Activated effector memory CD4-positive, alpha-beta T cell treated with anti-CD3 and anti-CD28 coated beads, Interleukin-2, amount 50 U/mL, for 16 hours (primary cell): ENCODE measurements at regions not wholly inside any gene's neighbourhood (a gene's known extent, or its start where the extent isn't known, plus 50 kb on each side); places are given as distances from the start of the nearest gene placed in this dataset.
"Not testable (repeated sequence)": the region's sequence is repeated elsewhere in the genome, so short reads cannot be mapped to it uniquely, and the experiment has no call there.

Source experiments
- DNase-seq: peaks from one replicate; pipeline ENCODE4 v3.0.0-alpha.2; 2020

DNA sequence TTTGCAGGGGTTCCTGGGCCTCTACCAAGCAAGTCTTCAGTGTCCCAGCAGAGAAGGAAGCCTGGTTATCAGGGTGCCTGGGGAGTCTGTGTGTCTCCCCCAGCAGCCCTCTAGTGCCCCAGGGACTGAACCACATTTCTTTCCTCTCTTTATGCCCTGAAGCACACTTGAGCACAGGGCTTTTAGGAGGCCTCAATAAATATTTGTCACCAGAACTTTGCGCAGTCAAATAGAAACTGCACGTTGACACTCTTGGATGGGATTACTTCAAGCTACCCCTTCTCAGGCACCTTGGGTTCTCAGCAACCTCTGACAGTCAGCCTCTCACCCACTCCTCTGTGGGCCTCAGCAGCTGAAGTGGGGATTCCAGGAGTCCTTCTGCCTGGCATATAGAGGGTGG lies 226.6 kb upstream of the HES1 start:
- DNase-seq: no peak

DNA sequence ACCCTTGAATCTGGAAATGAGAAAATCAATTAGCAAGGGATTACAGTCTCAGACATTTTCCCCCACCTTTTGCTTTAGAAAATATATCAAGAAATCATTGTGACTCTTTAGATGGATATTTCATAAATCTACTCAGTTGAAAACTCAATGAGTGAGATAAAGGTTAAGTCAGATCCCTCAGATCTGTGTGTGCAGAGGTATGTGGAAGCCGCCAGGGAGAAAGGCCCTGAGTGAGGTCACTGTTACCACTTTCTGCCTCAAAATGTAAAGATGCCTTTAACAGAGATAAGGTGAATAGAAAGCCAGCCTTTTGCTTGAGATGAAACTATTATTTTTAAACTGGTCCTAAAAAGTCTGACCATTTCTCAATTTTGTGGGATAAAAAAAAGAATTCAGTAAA lies 225.6 kb upstream of the HES1 start:
- DNase-seq: no peak

DNA sequence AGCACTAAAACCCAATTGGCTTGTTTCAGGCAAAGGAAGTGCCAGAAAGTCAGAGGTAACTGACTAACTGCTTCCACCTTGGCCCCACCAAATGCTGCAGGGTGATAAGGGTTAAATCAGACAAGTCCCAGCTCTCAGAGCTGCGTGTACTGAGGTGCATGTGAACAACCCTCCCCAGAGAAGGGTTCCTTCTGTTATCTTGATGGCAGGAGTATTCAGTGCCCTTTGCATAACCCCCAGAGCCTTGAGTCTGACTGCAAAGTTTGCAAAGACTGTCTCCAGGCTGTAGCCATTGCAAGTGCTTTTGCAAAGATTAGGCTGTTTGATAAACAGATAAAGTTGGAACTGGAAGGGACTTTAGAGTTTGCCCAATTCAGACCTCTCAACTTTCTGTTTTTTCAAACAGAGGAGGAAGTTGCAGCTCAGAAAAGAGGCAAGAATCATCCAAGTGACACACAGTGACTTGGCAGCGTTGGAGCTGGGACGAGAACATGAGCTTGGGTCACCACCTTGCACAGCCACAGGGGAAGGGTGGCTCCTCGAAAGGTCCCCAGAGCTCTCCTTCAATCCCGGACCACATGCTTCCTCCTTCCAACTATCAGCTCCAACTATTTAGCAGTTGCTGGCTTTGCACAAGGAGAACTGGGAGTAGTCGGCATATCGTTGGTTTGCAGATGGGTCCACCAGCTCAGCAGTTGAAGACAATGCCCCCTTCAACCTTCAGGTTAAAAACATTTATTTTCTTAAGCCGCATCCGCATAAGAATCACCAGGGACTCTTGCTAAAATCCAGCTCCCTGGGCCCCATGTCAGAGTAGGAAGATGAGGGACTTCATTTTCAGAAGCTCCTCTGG lies 224.8 kb upstream of the HES1 start:
- DNase-seq: no peak

DNA sequence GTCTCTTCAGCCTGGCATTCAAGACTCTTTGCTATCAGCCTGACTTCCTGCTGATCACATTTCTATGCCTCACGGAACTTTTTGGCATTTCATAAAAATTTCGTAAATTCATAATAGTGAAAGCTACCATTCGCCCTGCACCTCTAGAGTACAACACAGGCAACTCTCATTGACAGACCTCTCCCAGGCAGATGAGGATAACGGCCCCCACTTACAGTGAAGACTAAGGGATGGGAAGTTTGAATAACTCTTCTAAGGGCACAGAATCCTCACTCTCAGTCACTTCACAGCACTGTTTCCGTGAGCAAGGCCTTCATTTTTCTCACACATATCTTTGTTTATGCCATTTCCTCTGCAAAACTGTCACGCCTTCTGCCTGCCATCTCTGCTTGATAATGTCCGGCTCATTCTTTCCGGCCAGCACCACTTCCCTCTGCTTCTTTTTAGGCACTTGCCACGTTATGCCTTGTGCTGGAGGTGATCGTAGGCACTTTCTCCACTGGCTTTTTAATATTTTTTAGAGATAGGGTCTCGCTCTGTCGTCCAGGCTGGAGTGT lies 224.1 kb upstream of the HES1 start:
- DNase-seq: no peak

DNA sequence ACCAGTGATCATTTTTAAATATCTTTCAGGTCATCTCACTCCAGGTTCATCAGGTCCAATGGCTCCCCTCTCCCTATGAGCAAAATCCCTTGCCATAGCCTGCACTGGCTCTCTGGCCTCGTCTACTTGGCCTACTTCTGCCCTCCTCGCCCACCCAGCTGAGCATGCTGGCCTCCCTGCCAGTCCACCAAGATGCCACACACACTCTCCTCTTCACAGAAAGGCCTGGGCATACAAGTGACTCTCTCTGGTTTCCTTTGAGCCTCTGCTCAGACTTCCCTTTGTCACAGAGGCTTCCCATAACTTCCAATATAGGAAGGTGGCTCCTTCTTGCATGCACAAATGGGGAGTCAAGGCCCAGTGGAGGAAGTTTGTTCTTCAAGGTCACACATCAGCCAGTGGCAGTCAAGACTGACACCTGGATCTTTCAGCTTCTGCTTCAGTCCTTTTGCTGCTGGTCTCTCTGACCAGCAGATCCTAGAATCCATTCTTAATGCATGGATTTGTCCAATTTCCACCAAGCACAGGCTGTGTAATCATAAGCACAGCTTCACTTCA lies 223.2 kb upstream of the HES1 start:
- no peak for DNase-seq

DNA sequence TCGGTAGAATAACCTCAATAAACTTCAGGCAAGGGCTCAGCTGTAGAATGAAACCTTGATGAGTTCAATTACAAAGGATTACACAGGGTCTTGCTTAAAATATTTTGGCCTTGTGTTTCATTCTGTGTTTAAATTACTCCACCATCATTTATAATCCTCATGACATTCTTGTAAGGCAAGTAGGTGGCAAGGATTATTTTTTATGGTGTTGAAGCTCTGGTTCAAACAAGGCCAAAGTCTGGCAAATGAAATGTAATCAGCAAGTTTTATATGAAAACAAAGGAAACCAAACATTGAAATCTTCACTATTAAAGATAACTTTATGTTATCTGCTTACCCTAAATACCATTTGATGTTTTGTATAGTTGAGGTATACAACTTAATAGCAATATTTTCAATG lies 221.3 kb upstream of the HES1 start:
- no peak for DNase-seq

DNA sequence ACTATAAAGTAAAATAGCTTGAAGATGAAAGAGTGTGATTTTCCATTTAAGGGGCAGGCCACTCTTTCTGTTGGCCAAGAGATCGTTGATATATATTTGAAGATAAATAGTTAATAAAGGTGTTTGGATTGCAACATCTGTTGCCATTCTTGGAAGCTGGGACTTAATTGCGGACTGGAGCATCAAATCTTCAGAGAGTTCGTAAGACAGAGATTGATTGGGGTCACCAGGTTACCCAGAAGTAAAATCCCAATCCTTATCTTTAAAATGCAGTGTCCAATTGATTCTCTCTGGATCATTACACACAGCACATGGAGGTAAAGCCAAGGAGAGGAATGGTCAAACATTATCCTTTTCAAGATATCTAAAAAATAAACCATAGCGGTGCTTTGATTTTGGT lies 220.8 kb upstream of the HES1 start:
- no peak for DNase-seq

DNA sequence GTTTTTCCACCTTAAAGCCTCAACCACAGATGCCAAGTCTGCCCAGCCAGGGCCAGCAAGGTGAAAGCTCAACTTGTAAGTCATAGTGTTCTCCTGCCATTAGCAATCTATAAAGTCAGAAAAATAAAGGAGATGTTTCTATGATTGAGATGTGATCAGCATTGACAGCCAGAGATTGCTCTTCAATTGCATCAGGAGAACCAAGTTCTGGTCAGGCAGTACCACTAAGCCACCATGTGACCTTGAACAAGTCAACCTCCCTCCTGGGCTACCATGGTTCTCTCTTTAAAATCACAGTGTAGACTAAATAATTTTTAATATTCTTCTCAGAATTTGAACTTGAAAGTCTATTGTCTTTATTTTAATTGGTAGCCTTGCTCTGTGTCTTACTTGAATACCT lies 220.3 kb upstream of the HES1 start:
- no peak for DNase-seq

DNA sequence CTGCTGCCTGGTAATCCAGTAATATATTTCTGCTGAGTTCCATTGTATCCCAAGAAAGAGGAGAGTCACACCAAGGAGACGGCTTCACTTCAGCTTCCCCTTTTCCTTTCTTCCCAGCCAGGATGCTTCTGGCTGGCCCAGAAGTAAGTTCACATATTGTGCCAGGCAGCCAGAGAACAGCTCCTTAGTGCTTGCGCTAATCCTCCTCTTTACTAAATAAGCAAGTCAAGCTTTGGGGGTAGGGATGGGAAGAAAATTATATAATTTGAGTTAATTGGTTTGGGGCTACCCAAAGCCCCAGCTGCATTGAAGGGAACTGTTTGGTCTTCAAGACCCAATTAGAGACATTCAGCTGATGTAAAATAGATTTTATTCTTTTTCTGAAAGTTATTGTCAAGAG lies 218.8 kb upstream of the HES1 start:
- no peak for DNase-seq

DNA sequence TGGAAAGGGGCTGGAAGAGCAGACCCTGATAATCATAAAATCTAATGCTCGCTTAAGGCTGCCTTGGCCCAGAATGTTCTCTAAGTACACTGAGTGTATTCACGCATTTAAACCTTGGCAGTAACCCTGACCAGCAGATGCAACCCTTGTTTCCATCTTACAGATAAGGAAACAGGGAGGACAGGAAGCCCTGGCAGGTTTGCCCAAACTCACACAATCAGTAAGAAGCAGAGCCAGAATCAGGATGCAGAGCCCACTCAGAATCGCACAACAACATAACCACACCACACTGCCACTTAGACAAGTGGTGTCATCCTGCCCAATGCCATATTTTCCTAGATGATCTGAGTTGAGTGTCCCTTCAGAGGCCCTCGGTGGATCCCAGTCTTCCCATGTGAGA lies 214.5 kb upstream of the HES1 start:
- DNase-seq: no peak

DNA sequence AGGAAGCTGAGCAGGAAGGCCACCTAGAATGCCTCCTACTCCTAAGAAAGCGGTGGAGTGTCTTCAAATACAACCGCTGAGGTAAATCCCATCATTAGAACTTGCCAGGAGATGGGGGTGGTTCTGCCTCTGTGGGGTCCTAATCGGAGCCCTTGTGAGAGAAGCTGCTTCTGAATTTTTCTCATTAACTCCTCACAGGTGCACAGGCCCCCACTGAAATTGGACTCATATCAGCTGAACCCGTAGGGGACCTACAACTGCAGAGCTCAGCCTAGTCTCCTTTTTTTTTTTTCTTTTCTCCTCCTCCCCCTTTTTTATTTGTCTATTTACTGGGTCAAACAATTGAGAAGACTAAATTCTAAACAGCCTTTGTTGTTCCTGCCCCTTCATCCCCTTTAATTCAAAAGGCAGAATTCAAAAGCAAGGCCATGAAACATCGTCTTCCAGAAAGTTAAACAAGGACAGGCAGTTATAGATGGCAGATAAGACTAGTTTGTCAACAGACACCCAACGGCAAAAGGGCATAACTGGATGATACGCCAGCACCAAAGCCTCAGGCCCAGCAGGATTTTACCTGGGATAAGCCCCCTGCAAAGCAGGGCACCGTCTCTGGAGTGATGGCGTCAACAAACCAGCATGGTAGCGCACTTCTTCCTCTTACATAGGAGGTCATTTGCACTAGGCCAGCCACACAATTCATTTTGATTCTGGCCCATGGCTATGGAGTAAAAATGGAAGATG lies 213.7 kb upstream of the HES1 start:
- no peak for DNase-seq

DNA sequence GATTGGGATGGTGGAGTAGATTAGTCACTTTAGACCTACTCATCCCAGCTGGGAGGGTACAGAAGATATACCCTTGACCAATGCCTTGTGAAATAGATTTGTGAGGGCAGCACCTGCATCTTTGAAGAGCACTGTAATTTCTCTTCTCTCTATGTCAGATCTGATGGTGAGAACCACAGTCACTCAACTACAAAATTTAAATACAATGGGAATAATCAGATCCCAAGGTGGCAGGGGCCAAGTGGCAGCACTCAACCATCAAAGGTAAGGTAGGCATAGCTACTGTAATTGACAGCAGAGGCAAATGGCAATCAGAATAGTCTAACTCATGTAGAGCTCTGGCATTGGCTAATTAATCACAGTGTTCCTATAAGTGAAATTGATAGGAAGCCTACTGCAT lies 212.0 kb upstream of the HES1 start:
- DNase-seq: not testable (repeated sequence)

DNA sequence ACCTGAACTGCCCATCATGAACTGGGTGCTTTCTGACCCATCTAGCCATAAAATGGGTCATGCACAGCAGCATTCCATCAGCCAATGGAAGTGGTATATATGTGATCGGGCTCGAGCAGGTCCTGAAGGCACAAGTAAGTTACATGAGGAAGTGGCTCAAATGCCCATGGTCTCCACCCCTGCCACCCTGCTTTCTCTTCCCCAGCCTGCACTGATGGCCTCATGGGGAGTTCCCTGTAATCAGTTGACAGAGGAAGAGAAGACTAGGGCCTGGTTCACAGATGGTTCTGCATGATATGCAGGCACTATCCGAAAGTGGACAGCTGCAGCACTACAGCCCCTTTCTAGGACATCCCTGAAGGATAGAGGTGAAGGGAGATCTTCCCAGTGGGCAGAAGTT lies 209.9 kb upstream of the HES1 start:
- DNase-seq: not testable (repeated sequence)

DNA sequence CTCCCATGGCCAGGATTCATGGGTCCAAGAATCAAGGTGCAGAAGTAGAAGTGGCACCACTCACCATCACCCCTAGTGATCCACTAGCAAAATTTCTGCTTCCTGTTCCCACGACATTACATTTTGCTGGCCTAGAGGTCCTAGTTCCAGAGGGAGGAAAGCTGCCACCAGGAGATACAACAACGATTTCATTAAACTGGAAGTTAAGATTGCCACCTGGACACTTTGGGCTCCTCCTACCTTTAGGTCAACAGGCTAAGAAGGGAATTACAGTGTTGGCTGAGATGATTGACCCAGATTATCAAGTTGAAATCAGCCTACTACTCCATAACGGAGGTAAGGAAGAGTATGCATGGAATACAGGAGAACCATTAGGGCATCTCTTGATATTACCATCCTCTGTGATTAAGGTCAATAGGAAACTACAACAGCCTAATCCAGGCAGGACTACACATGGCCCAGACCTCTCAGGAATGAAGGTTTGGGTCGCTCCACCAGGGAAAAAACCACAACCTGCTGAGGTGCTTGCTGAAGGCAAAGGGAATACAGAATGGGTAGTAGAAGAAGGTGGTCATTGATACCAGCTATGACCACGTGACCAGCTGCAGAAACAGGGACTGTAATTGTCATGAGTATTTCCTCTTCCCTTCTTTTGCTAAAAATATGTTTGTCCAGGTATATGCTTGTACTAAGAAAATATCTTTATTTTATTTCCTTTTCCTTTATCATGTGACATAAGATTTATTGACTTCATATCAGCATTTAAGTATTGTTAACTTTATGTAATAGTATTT lies 208.3 kb upstream of the HES1 start:
- DNase-seq: not testable (repeated sequence)

DNA sequence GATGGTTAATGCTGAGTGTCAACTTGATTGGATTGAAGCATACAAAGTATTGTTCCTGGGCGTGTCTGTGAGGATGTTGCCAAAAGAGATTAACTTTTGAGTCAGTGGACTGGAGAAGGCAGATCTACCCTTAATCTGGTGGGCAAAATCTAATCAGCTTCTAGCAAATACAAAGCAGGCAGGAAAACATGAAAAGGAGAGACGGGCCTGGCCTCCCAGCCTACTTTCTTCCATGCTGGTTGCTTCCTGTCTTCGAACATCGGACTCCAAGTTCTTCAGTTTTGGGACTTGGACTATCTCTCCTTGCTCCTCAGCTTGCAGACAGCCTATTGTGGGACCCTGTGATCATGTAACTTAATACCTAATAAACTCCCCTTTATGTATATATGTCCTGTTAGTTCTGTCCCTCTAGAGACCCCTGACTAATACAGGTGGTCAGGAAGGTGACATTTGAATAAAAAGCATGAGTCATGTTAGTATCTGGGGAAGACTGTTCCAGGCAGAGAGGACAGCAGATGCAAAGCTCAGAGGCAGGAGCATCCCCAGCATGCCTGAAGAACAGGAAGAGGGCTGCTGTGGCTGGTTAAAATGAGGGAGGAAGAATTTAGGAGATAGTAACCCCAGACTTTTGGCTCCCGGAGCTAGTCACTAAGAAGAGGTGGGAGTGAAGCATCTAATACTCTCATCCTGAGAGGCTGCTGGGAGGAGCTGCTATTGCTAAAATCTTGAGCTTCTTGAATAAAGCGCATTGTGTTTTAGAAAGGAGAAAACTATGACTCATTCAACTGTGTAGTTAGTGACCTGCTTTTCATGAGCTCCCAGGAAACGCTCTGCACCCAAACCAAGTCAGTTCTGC lies 207.4 kb upstream of the HES1 start:
- no peak for DNase-seq

DNA sequence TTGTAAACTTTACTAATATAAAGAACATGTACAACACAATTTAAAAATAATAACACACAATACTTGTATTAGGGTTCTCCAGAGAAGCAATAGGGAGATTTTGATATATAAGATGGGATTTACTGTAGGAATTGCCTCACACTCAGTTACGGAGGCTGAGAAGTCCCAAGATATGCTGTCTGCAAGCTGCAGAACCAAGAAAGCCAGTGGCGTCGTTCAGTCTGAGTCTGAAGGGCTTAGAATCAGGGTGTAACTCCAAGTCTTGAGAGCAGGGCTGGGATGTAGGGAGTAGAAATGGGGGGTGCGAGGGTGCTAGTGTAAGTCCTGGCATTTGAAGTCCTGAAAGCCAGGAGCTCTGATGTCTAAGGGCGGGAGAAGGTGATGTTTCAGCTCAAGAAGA lies 206.6 kb upstream of the HES1 start:
- no peak for DNase-seq

DNA sequence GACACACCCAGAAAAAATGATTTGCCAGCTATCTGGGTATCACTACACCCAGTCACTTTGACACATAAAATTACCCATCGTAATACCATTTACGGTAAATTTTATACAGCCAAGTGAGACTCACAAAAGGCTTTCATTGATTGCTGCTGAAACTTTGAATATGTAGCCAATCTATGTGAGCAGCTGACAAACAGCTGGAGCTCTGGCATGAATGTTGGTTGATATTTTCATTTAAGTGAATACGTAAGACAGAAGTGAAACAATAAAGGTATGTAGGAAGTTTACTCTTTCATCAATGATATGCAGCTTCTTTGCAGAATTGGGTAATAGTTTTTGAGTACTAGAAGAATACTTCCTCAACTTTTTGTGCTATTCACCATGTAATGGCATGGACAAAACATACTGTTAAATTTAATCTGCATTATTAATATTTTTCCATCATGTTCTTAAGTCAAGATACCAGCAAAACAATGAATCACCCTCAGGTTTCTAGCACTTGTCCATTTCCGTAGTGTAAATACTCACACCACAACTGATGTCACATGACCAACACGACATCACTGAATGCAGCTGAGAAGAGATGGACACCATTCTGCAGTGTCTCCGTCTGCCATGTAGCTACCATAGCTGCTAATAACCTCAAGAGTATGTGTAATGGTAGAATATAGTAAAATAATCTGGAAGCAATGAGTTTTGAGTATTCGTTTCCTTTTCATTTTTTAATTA lies 205.9 kb upstream of the HES1 start:
- no peak for DNase-seq

DNA sequence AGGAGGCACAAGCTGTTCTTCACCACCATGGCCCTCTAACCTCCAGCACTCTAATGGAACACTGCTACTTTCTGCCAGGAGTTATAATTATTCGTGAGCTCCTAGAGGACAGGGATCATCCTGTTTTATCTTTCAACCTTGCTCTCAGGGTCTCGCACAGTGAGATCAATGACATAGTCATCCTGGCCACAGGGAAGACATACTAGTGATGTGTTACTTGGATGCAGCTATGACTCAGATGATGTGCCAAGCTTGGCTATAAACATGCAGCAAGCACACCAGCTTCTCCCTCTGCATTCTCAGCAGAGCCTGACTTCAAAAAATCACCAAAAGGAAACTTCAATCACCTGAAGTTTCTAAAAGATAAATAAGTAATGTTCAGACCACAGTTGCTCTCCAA lies 203.8 kb upstream of the HES1 start:
- DNase-seq: no peak

DNA sequence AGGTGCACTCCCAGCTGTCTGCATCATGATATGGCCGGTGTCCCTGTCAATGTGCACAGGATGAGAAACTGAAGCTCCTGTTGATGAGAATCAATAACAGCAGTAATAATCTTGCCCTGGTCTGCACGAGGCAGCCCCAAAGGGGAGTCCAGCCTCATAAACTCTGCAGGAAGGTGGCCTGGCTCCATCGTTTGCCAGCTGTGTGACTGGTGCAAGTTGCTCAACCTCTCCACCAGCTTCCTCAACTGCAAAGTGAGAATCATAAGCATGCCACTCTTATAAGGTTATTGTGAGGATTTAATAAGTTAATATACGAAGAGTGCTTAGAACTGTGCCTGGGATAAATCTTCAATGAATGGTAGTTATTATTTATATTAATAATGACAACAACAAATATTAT lies 203.4 kb upstream of the HES1 start:
- DNase-seq: no peak

DNA sequence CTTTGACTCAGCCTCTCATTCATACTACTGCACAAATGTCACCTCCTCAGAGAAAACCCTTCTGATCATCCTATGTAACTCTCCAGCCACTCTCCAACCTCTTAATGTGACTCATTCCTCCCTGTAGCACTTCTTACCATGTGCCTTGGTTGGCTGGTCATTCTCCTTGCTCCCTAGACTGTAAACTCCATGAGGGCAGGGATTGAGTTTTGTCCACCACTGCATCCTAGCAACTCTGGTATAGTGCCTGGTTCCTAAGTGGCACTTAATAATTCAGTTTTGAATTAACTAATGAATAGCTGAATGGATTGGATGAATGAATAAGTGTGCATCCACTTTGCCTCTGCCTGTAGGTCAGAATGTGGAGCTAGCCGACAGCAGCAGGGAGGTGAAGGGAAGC lies 202.5 kb upstream of the HES1 start:
- DNase-seq: no peak

DNA sequence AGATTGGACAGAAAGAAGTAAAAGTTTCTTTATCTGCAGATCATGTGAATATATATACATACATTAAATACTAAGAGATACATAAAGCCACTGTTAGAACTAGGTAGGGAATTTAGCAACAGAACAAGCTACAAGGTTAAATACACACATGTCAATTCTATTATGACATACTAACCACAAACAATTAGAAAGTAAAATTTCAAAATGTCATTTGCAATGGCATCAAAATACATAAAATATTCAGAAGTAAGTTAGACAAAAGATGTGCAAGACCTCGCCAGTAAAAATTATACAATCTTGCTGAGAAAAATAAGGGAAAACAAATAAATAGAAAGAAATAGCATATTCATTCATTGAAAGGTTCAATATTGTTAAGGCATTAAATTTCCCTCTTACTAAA lies 200.0 kb upstream of the HES1 start:
- DNase-seq: no peak
